GM21447 (cell line): ENCODE measurements at regions not wholly inside any gene's neighbourhood (a gene's known extent, or its start where the extent isn't known, plus 50 kb on each side); places are given as distances from the start of the nearest gene placed in this dataset.
"Not testable (repeated sequence)": the region's sequence is repeated elsewhere in the genome, so short reads cannot be mapped to it uniquely, and the experiment has no call there.

Source experiments
- ATAC-seq: cut with Tn5 transposase; IDR thresholded peaks from one replicate; pipeline ENCODE4 v1.9.1; 2021; ENCODE audit not compliant: unreplicated experiment

DNA sequence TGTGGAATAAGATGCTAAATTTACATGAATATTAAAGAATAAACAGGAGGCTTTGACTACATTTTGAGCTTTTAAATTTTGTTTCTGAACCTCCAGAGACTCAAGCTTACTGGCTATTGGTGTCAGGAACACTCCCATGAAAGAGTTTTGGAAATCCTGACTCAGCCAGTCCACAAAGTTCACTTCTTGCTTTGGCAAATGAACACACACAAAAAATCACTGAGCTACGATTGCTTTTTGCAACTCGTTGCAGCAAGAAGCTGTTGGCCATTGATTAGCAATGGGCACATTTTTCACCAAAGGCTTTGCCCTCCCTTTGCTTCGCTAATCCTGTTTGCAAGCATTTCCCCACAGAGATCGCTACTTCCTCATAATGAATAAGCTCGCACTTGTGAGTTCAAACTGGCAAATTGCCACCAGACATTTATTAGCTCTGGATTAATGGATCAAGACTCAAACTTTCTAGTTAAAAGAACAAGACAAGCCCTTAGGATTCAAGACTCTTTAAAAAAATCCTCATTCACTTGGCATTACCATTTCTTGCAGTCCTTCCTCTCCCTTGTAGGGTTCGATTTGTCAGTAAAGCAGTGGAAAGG lies 343.2 kb upstream of the ONECUT1 start:
- ATAC-seq: no peak

- no peak for ATAC-seq
These were observed 340.8 kb upstream of the ONECUT1 start for GRCh38 chr15:53130943-53131342.

DNA sequence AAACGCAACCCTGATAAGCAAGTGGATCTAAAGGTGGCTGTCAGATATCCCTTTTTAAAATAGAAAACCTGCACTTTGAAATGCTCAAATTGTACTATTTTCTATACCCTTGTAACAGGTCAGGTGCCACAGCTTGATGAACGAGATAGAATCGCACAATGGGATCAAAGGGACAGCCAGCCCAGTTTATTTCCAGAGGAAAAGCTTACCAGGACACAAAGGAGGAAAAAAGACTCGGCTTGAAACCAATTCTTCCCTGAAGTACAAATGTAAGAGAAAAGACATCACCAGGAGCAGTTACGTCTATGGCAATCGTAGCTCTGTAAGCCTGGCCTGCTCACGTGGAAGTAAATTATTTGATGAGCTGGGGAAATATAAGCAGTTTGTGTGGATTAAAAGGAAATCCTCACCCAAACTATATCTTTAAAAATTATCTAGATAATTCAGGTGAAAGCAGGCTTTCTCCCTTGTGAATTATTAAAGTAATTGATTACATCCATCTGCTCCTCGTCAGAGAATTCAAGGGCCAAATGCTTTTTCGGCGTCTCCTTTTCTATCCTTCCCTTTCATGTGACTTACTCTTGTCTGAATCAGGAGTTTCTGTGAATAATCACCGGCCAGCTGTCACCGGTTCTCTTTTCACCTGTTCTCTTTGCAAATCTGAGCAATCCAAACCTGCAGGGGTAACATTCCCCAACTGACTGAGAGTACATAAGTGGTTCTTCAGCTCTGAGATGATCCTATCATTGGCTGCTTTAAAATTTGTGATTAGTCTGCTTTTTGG lies 339.2 kb upstream of the ONECUT1 start:
- no peak for ATAC-seq

GRCh38 chr15:53128652-53129051 lies 338.5 kb upstream of the ONECUT1 start:
- no peak for ATAC-seq

DNA sequence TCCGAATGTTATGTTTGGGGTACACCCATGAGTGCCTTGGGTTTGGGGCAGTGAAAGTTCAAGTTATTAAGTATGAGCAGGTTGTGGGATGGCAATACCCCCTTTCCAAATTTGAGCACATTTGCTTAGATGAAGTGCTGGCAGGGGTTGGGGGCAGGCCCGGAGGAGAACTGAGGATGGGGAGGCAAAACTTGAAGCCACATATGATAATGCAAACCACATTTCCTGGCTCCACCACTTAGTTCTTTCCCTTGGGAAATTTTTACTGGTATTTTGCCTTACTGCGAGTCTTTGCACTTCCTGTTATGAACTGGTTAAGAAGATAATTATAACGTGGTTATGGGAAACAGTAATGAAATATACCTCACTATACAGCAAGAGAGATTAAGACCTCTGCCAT lies 336.0 kb upstream of the ONECUT1 start:
- ATAC-seq: no peak

DNA sequence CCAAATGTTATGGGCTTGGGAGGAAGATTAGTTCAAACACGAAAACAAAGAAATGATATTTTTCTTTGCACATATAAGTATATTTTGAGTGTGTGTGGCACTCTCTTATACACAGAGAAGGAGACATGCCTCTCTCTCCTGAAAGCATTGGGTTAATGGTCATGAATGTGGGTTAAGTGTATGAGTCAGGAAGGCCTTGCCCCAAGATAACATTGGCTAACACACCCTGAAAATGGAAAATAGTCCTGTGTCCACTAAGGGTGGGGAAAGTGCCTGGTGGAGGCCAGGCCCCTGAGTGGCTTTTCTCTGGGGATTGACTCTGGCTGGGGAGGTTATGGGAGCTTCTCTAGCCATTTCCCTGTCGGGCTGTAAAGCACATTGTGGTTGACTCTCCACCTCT lies 332.7 kb upstream of the ONECUT1 start:
- no peak for ATAC-seq

DNA sequence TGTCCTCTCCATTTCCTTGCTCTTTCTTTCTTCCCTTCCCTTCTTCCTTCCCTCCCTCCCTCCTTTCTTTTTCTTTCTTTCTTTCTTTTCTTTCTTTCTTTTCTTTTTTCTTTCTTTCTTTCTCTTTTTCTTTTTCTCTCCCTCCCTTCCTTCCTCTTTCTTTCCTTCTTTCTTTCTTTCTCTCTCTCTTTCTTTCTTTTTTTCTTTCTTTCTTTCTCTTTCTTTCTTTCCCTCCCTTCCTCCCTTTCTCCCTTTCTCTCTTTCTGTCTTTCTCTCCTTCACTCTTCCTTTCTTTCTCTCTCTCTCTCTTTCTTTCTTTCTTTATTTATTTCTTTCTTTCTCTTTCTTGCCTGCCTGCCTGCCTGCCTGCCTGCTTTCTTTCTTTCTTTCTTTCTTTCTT lies 326.8 kb upstream of the ONECUT1 start:
- ATAC-seq: not testable (repeated sequence)

GRCh38 chr15:53116169-53116568 lies 326.0 kb upstream of the ONECUT1 start:
- no peak for ATAC-seq

GRCh38 chr15:53115563-53115962 lies 325.4 kb upstream of the ONECUT1 start:
- ATAC-seq: no peak

DNA sequence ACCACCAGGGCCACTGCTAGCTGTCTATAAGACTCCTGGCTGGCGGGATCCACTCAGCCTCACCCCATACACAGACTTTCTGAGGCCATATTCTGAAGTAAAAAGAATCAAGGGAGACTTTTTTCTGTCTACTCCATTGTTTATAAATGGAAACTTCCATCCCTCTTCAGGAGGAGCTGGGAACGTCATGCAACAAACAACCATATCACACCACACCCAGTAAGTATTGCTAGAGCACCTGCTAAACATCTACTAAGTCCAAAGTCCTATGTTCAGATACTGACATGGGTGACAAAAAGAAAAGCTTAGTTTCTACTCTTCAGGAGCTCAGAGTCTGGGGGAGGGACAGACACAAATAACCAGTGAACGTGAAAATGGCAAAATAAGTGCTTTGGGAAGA lies 324.8 kb upstream of the ONECUT1 start:
- ATAC-seq: no peak

DNA sequence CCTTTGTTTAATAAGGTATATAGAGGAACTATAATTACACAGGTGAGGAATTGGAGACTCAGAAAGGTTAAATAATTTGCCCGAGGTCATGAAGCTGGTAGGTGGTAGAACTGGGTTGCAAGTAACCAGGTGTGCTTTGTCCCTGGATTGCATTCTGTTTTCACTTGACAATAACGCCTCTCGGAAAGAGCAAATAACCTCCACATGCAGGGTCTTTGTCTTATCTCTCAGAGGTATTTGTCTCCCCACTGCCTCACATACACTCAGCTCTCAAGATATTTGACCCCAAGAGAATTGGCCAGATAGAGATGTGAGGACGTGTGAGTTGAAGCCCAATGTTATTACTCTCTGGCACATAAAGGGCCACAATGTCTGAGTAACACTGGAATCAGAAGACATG lies 320.9 kb upstream of the ONECUT1 start:
- no peak for ATAC-seq

GRCh38 chr15:53108319-53108718 lies 318.2 kb upstream of the ONECUT1 start:
- ATAC-seq: no peak

- ATAC-seq: no peak
These were observed 317.7 kb upstream of the ONECUT1 start for GRCh38 chr15:53107855-53108254.

DNA sequence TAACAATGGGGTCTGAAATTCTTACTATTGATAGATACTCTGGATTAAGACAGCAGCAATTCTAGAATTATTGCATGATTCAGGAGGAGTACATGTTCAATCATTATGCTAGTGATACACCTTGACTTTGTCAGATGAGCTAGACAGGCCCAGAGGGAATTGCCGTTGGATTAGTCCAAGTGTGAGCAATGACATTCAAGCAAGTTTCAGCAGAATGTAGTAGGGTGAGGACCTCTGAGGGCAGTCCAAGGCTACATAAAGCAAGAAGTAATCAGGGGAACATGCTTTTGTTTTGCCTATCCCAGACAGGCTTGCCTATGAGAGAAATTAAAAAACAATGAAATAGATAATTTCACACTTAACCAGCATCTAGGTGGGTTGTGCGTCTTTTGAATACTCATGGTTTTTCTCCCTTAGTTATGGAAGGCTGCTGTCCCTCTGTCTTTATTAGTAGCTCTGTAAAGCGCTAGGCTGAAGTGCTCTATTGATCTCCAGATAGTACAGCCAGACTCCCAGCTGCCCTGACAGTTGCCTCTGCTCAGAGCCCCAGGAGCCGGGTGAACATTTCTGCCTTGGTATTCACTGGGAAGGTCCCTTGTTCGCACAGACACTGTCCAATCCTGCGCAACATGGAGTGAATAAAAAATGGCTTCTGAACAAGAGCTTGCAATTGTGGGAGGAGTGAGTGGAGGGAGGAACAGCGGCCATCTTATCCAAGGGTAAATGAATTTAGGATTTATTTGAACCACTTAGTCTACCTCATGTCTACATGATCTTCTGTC lies 316.6 kb upstream of the ONECUT1 start:
- no peak for ATAC-seq

- ATAC-seq: no peak
These were observed 312.3 kb upstream of the ONECUT1 start for GRCh38 chr15:53102483-53102882.

DNA sequence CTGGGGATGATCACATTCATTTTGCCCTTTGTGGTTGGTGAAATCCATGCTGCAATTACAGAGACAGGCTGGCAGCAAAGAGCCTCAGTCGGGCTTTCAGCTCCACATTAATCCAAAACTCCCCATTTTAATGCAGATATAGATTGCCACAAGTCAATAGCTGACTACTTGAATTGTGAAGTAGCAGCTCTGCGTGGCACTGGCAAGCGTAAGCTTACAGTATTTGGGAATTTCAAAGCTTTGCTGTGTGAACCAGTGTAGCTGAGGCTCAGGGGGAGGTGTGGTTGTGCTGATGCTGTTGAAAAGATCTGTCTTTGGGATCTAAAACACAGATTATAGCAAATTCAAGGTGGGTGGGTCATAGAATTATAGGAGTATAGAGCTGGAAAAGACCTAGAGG lies 290.3 kb upstream of the ONECUT1 start:
- ATAC-seq: no peak

DNA sequence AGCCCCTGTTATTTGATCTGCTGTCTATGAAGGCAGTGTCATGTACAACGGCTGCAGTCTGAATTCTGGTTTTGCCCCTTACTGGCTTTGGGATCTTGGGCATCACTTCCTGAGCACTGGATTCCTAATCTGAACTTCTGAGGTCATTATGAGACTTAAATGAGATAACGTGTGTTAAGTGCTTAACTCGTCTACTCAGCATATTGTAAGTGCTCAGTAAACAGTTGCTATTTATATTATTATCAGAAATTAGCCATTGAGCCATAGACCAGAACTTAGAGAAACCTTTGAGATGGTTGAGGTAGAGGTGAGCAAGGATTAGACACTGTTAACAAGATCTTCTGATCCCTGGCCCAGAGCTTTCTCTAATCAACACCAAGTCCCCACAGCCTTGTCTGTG lies 284.1 kb upstream of the ONECUT1 start:
- ATAC-seq: no peak

- ATAC-seq: no peak
These were observed 281.9 kb upstream of the ONECUT1 start for GRCh38 chr15:53072077-53072476.

DNA sequence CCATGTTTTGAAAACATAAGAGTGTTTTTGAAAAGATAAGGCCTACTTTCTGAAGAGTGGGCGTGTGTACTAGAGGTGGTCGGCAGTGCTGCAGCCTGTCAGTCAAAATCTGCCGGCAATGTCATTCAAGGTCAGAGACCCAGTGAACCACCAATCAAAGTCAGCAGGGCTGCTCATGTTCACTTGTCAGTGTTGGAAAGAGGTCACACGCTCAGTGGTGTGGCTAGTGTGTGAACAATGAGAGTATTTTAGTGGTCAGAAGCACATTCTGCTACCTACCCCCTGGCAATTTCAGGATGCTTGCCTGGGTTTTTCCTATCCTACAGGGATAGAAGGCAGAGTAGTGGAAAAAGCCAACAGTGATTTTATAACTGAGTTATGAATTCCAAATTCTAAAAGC lies 278.5 kb upstream of the ONECUT1 start:
- ATAC-seq: no peak

- ATAC-seq: no peak
These were observed 269.3 kb upstream of the ONECUT1 start for GRCh38 chr15:53059273-53060043.

DNA sequence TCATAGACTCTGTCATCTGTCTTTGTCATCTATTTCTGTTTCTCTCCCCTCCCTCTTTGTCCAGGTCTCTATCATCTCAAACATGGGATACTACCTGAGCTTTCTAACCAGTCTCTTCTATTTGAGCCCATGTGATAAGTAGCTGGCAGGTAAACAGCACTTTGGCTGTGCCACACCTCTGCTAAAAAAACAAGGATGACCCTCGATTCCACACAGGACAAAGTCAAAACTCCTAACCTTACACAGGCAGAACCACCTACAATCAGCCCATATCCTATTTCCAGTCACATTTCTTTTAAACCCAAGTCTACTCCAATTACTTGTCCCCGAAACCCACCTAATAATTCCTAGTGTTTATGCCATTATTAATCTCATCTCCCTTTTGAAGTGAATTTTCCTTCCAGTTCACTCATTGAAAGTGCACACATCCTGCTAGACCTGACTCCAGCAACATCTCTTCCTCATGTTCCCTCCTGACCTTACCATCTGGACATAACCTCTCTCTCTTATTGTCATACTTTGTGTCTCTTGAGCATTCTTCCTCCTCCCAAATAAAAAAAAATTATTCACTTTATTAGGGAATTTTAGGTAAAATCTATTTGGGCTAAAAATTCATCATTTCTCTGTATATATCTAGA lies 256.1 kb upstream of the ONECUT1 start:
- ATAC-seq: no peak
